WTC11 (cell line): ENCODE measurements at regions not wholly inside any gene's neighbourhood (a gene's known extent, or its start where the extent isn't known, plus 50 kb on each side); places are given as distances from the start of the nearest gene placed in this dataset.

Source experiments
- ATAC-seq: fragments of 200-7000 bp; cut with Tn5 transposase; 2 replicates; pipeline ENCODE4 v1.10.0; 2021; ENCODE audit warnings: mild to moderate bottlenecking, moderate library complexity
- CTCF ChIA-PET: fragments of 300-600 bp; sonication (Branson Sonifier 250); formaldehyde crosslinking; loops from one replicate; lab custom pipeline; 2021; ENCODE audit warnings: antibody characterized with exemption; lab: Charles Lee
- POLR2A ChIA-PET: fragments of 350-600 bp; sonication (Branson Sonifier 250); formaldehyde crosslinking; loops from one replicate; lab custom pipeline; 2021; ENCODE audit warnings: antibody characterized with exemption; lab: Charles Lee
- DNase-seq: peaks from one replicate; pipeline ENCODE4 v3.0.0; 2021; ENCODE audit warnings: low spot score
- H3K27ac Mint-ChIP-seq: 2 replicates; pipeline ENCODE4 v1.8.0; 2021; ENCODE audit warnings: mixed read lengths
- H3K27me3 Mint-ChIP-seq: 2 replicates; pipeline ENCODE4 v1.8.0; 2021; ENCODE audit warnings: low read depth, mild to moderate bottlenecking, moderate library complexity, mixed read lengths
- H3K36me3 Mint-ChIP-seq: 2 replicates; pipeline ENCODE4 v1.8.0; 2021; ENCODE audit warnings: mixed read lengths
- H3K4me1 Mint-ChIP-seq: 2 replicates; pipeline ENCODE4 v1.8.0; 2022; ENCODE audit warnings: mixed read lengths
- H3K4me3 Mint-ChIP-seq: 2 replicates; pipeline ENCODE4 v1.8.0; 2021; ENCODE audit warnings: mild to moderate bottlenecking, moderate library complexity, mixed read lengths
- H3K9me3 Mint-ChIP-seq: 2 replicates; pipeline ENCODE4 v1.8.0; 2021; ENCODE audit warnings: mixed read lengths
- ATF1 ChIP-seq: sonication (generic); formaldehyde crosslinking; IDR thresholded peaks from 2 replicates; pipeline ENCODE4 v1.8.1; 2023; ENCODE audit warnings: mild to moderate bottlenecking, moderate library complexity, missing genetic modification reagents
- CBFB ChIP-seq: sonication (generic); formaldehyde crosslinking; IDR thresholded peaks from 2 replicates; pipeline ENCODE4 v1.8.1; 2022; ENCODE audit warnings: mild to moderate bottlenecking, low read depth, missing genetic modification reagents
- CREB1 ChIP-seq: sonication (generic); formaldehyde crosslinking; IDR thresholded peaks from 2 replicates; pipeline ENCODE4 v1.8.0; 2023; ENCODE audit warnings: mild to moderate bottlenecking, missing genetic modification reagents
- GABPB1 ChIP-seq: sonication (generic); formaldehyde crosslinking; IDR thresholded peaks from 2 replicates; pipeline ENCODE4 v1.8.1; 2023; ENCODE audit warnings: mild to moderate bottlenecking, missing genetic modification reagents
- GRHL2 ChIP-seq: fragments of 250-450 bp; sonication (Bioruptor Pico); IDR thresholded peaks from 2 replicates; pipeline ENCODE4 v1.8.0; 2022; ENCODE audit warnings: mild to moderate bottlenecking, moderate library complexity; ENCODE audit not compliant: insufficient replicate concordance, severe bottlenecking
- HMGA2 ChIP-seq: fragments of 250-450 bp; sonication (Bioruptor Pico); IDR thresholded peaks from 2 replicates; pipeline ENCODE4 v1.4.0; 2021; ENCODE audit warnings: mild to moderate bottlenecking, moderate library complexity
- IRF1 ChIP-seq: sonication (generic); formaldehyde crosslinking; IDR thresholded peaks from 2 replicates; pipeline ENCODE4 v1.8.0; 2023; ENCODE audit warnings: missing genetic modification reagents
- NR1H2 ChIP-seq: sonication (generic); formaldehyde crosslinking; IDR thresholded peaks from 2 replicates; pipeline ENCODE4 v1.9.0; 2021; ENCODE audit warnings: mild to moderate bottlenecking, moderate library complexity, missing genetic modification reagents
- NR3C1 ChIP-seq: sonication (generic); formaldehyde crosslinking; conservative IDR thresholded peaks from 2 replicates; pipeline ENCODE4 v1.8.1; 2023; ENCODE audit warnings: low read depth, mild to moderate bottlenecking, missing genetic modification reagents
- RORB ChIP-seq: fragments of 250-450 bp; sonication (Bioruptor Pico); IDR thresholded peaks from 2 replicates; pipeline ENCODE4 v1.9.0; 2021; ENCODE audit warnings: mild to moderate bottlenecking
- TCF7 ChIP-seq: sonication (generic); formaldehyde crosslinking; IDR thresholded peaks from 2 replicates; pipeline ENCODE4 v1.8.0; 2022; ENCODE audit warnings: mild to moderate bottlenecking, low read depth, missing genetic modification reagents, moderate library complexity
- TEAD1 ChIP-seq: sonication (generic); formaldehyde crosslinking; IDR thresholded peaks from 2 replicates; pipeline ENCODE4 v1.8.0; 2022; ENCODE audit warnings: mild to moderate bottlenecking, missing genetic modification reagents
- ZBTB43 ChIP-seq: sonication (generic); formaldehyde crosslinking; IDR thresholded peaks from 2 replicates; pipeline ENCODE4 v1.8.1; 2023; ENCODE audit warnings: mild to moderate bottlenecking, missing genetic modification reagents
- ZNF138 ChIP-seq: sonication (generic); formaldehyde crosslinking; conservative IDR thresholded peaks from 2 replicates; pipeline ENCODE4 v1.8.1; 2022; ENCODE audit warnings: mild to moderate bottlenecking, moderate library complexity, missing genetic modification reagents
- ZNF396 ChIP-seq: fragments of 250-450 bp; sonication (Bioruptor Pico); IDR thresholded peaks from 2 replicates; pipeline ENCODE4 v1.8.0; 2021; ENCODE audit warnings: mild to moderate bottlenecking, moderate library complexity, borderline replicate concordance
- ZNF423 ChIP-seq: fragments of 250-450 bp; sonication (Bioruptor Pico); IDR thresholded peaks from 2 replicates; pipeline ENCODE4 v2.1.2; 2022; ENCODE audit warnings: mild to moderate bottlenecking, moderate library complexity
- ZNF671 ChIP-seq: fragments of 250-450 bp; sonication (Bioruptor Pico); IDR thresholded peaks from 2 replicates; pipeline ENCODE4 v1.8.0; 2021; ENCODE audit warnings: mild to moderate bottlenecking
- TF ChIP-seq, protein P1 (sequence below): sonication (generic); formaldehyde crosslinking; IDR thresholded peaks from 2 replicates; pipeline ENCODE4 v1.8.0; 2023; ENCODE audit warnings: missing genetic modification reagents, mild to moderate bottlenecking, borderline replicate concordance
- TF ChIP-seq, protein P2 (sequence below): sonication (generic); formaldehyde crosslinking; IDR thresholded peaks from 2 replicates; pipeline ENCODE4 v1.8.1; 2022; ENCODE audit warnings: missing genetic modification reagents, borderline replicate concordance
- TF ChIP-seq, protein P3 (sequence below): sonication (generic); formaldehyde crosslinking; IDR thresholded peaks from 2 replicates; pipeline ENCODE4 v1.8.0; 2023; ENCODE audit warnings: mild to moderate bottlenecking, missing genetic modification reagents

DNA sequence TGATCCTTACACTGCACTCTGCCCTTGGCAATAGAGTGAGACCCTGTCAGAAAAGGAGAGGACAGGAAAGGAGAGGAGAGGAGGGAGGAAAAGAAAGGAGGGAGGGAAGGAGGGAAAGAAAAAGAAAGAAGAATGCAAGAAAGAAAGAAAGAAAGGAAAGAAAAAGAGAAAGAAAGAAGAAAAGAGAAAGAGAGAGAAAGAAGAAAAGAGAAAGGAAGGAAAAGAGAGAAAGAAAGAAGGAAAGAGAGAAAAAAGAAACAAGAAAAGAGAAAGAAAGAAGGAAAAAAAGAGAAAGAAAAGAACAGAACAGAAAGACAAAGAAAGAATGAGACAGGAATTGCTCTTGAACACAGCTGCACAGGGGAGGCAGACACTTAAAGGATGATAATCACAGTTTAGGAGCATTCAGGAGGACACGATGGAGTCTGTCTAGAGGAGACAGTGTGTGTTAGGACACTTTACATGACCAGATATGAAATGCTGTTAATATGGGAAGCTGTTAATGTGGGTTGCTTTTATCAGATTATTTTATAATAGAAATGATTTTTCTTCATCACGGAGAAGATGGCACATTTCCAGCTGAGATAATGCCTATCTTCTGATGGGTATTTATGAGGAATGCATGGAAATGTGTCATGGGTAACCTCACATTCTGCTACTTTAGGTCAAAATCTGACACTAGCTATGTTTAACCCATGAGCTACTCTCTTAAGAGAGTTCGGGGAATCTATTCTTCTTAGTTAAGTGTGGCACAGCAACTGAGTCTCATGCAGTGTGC is 160.5 kb downstream of the BAMBI start:
- Mint-ChIP-seq H3K36me3 (no peaks in the 10 kb centered on the region), H3K4me3 (no peak overlapping the region)
- DNase-seq, result no peak
- TF ChIP-seq, protein P1, sequence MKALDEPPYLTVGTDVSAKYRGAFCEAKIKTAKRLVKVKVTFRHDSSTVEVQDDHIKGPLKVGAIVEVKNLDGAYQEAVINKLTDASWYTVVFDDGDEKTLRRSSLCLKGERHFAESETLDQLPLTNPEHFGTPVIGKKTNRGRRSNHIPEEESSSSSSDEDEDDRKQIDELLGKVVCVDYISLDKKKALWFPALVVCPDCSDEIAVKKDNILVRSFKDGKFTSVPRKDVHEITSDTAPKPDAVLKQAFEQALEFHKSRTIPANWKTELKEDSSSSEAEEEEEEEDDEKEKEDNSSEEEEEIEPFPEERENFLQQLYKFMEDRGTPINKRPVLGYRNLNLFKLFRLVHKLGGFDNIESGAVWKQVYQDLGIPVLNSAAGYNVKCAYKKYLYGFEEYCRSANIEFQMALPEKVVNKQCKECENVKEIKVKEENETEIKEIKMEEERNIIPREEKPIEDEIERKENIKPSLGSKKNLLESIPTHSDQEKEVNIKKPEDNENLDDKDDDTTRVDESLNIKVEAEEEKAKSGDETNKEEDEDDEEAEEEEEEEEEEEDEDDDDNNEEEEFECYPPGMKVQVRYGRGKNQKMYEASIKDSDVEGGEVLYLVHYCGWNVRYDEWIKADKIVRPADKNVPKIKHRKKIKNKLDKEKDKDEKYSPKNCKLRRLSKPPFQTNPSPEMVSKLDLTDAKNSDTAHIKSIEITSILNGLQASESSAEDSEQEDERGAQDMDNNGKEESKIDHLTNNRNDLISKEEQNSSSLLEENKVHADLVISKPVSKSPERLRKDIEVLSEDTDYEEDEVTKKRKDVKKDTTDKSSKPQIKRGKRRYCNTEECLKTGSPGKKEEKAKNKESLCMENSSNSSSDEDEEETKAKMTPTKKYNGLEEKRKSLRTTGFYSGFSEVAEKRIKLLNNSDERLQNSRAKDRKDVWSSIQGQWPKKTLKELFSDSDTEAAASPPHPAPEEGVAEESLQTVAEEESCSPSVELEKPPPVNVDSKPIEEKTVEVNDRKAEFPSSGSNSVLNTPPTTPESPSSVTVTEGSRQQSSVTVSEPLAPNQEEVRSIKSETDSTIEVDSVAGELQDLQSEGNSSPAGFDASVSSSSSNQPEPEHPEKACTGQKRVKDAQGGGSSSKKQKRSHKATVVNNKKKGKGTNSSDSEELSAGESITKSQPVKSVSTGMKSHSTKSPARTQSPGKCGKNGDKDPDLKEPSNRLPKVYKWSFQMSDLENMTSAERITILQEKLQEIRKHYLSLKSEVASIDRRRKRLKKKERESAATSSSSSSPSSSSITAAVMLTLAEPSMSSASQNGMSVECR (CRISPR knock-in tag), result no peak
- TF ChIP-seq CREB1 (CRISPR knock-in tag), result no peak
- no peak for TF ChIP-seq CBFB (CRISPR knock-in tag)
- TF ChIP-seq, protein P2, sequence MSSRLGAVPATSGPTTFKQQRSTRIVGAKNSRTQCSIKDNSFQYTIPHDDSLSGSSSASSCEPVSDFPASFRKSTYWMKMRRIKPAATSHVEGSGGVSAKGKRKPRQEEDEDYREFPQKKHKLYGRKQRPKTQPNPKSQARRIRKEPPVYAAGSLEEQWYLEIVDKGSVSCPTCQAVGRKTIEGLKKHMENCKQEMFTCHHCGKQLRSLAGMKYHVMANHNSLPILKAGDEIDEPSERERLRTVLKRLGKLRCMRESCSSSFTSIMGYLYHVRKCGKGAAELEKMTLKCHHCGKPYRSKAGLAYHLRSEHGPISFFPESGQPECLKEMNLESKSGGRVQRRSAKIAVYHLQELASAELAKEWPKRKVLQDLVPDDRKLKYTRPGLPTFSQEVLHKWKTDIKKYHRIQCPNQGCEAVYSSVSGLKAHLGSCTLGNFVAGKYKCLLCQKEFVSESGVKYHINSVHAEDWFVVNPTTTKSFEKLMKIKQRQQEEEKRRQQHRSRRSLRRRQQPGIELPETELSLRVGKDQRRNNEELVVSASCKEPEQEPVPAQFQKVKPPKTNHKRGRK (CRISPR knock-in tag), result 0 out of 2 replicates have a peak, but pooled peaks have one; percentile 64
- TF ChIP-seq GABPB1 (CRISPR knock-in tag), result no peak
- TF ChIP-seq, all 79 proteins: peak for 1
- no peaks in the 10 kb centered on the region for H3K9me3 Mint-ChIP-seq
- H3K4me1 Mint-ChIP-seq, result 0 out of 2 replicates have a peak, but pooled peaks cover 3% of the 10 kb centered on the region
- no peak overlapping the region for H3K27ac Mint-ChIP-seq
- H3K27me3 Mint-ChIP-seq, result no peaks in the 10 kb centered on the region
- no peak for ATAC-seq
- POLR2A ChIA-PET, result no interaction called here
- CTCF ChIA-PET, result no interaction called here

DNA sequence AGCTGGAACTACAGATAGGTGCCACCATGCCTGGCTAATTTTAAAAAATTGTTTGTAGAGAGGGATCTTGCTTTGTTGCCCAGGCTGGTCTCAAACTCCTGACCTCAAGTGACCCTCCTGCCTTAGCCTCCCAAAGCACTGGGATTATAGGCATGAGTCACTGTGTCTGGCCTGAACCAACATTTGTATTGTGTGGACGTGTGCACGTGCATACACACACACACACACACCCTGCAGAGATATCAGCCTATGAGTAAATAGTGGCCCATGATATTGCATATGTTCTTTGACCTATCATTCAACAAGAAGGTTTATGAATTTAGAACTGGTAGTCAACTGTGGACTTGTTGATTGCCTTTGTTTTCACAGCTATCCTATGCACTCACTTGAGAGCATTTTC is 161.6 kb downstream of the BAMBI start:
- H3K4me1 Mint-ChIP-seq, result 0 out of 2 replicates have a peak, but pooled peaks cover 3% of the 10 kb centered on the region
- H3K27me3 Mint-ChIP-seq, result no peaks in the 10 kb centered on the region
- ChIA-PET CTCF (interaction anchor here (1.3 kb wide), 1 partner anchor 175 kb away, joined by 4 read pairs; no protein-coding TSS in a partner anchor), POLR2A (no interaction called here)
- no peaks in the 10 kb centered on the region for H3K9me3 Mint-ChIP-seq
- ATAC-seq (no peak), DNase-seq (no peak)
- H3K27ac Mint-ChIP-seq, result no peak overlapping the region
- TF ChIP-seq ZBTB43 (no peak), TEAD1 (no peak), NR3C1 (no peak), IRF1 (CRISPR knock-in tag) (no peak), TCF7 (CRISPR knock-in tag) (no peak), HMGA2 (CRISPR knock-in tag) (no peak)
- H3K4me3 Mint-ChIP-seq, result no peak overlapping the region
- no peaks in the 10 kb centered on the region for H3K36me3 Mint-ChIP-seq

DNA sequence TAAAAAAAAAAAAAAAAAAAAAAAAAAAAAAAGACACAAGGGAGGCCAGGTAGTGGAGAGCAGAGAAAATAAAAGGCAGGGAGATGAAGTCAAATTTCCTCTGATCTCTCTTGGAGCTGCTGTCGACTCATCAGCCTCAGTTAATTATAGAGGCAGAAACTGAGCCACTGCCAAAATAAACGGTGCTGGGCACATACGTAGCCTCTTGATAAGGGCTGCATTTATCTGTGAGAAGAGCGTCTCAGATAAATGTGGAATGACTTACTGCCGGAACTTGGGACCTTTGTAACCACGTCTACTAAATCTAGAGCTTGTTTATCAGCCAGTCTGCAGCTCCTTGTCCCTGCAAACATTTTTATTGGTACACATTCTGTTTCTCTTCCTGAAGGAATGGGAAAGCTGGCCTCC is 162.3 kb downstream of the BAMBI start:
- CTCF ChIA-PET, result interaction anchor here (1.0 to 1.3 kb wide), 2 partner anchors 99 to 176 kb away, joined by 3 to 4 read pairs; no protein-coding TSS in a partner anchor
- POLR2A ChIA-PET, result no interaction called here
- no peak for TF ChIP-seq GRHL2 (CRISPR knock-in tag)
- TF ChIP-seq IRF1 (CRISPR knock-in tag), result no peak
- no peak for TF ChIP-seq ZNF396 (CRISPR knock-in tag)
- no peak for TF ChIP-seq ZNF423
- TF ChIP-seq ZNF138 (CRISPR knock-in tag), result no peak
- TF ChIP-seq RORB (CRISPR knock-in tag), result no peak
- no peak for TF ChIP-seq NR1H2 (CRISPR knock-in tag)
- TF ChIP-seq TCF7 (CRISPR knock-in tag), result no peak
- no peak for TF ChIP-seq ZNF671
- no peak for TF ChIP-seq ATF1 (CRISPR knock-in tag)
- TF ChIP-seq, protein P3, sequence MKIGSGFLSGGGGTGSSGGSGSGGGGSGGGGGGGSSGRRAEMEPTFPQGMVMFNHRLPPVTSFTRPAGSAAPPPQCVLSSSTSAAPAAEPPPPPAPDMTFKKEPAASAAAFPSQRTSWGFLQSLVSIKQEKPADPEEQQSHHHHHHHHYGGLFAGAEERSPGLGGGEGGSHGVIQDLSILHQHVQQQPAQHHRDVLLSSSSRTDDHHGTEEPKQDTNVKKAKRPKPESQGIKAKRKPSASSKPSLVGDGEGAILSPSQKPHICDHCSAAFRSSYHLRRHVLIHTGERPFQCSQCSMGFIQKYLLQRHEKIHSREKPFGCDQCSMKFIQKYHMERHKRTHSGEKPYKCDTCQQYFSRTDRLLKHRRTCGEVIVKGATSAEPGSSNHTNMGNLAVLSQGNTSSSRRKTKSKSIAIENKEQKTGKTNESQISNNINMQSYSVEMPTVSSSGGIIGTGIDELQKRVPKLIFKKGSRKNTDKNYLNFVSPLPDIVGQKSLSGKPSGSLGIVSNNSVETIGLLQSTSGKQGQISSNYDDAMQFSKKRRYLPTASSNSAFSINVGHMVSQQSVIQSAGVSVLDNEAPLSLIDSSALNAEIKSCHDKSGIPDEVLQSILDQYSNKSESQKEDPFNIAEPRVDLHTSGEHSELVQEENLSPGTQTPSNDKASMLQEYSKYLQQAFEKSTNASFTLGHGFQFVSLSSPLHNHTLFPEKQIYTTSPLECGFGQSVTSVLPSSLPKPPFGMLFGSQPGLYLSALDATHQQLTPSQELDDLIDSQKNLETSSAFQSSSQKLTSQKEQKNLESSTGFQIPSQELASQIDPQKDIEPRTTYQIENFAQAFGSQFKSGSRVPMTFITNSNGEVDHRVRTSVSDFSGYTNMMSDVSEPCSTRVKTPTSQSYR (CRISPR knock-in tag), result no peak

More for the DNA sequence above, 162.3 kb downstream of the BAMBI start:
- 0 out of 2 replicates have a peak, but pooled peaks cover 3% of the 10 kb centered on the region for H3K4me1 Mint-ChIP-seq
- H3K9me3 Mint-ChIP-seq, result no peaks in the 10 kb centered on the region
- ATAC-seq, result no peak
- no peaks in the 10 kb centered on the region for H3K36me3 Mint-ChIP-seq
- no peak overlapping the region for H3K27ac Mint-ChIP-seq
- no peak for DNase-seq
- no peak overlapping the region for H3K4me3 Mint-ChIP-seq
- no peaks in the 10 kb centered on the region for H3K27me3 Mint-ChIP-seq
